ENCODE measurements at regions not wholly inside any gene's neighbourhood (a gene's known extent, or its start where the extent isn't known, plus 50 kb on each side); places are given as distances from the start of the nearest gene placed in this dataset.
"Not testable (repeated sequence)": the region's sequence is repeated elsewhere in the genome, so short reads cannot be mapped to it uniquely, and the experiment has no call there.

- DNase-seq (ENCODE audit: low spot score) = no peak
Measured at GRCh38 chr13:60214213-60215055, 50.7 kb upstream of the DIAPH3 start.

GRCh38 chr13:60220072-60220471 lies 56.3 kb upstream of the DIAPH3 start:
- no peak for DNase-seq (ENCODE audit: low spot score)

- DNase-seq (ENCODE audit: low spot score) = no peak
Measured at GRCh38 chr13:60221581-60221980, 57.9 kb upstream of the DIAPH3 start.

- DNase-seq (ENCODE audit: low spot score) = peak; percentile 32
Measured at GRCh38 chr13:60226507-60226906, 62.8 kb upstream of the DIAPH3 start.

- no peak for DNase-seq (ENCODE audit: low spot score)
Measured at GRCh38 chr13:60227158-60227557, 63.4 kb upstream of the DIAPH3 start.

GRCh38 chr13:60229708-60230272 lies 66.1 kb upstream of the DIAPH3 start:
- DNase-seq (ENCODE audit: low spot score) = no peak

- DNase-seq (ENCODE audit: low spot score) = no peak
Measured at GRCh38 chr13:60230593-60230992, 66.9 kb upstream of the DIAPH3 start.

- no peak for DNase-seq (ENCODE audit: low spot score)
Measured at GRCh38 chr13:60242043-60242595, 78.4 kb upstream of the DIAPH3 start.

GRCh38 chr13:60244381-60244780 lies 80.7 kb upstream of the DIAPH3 start:
- DNase-seq (ENCODE audit: low spot score) = no peak

GRCh38 chr13:60251419-60251818 lies 87.7 kb upstream of the DIAPH3 start:
- not testable (repeated sequence) for DNase-seq (ENCODE audit: low spot score)

- no peak for DNase-seq (ENCODE audit: low spot score)
Measured at GRCh38 chr13:60258349-60258748, 94.6 kb upstream of the DIAPH3 start.

- DNase-seq (ENCODE audit: low spot score) = peak; percentile 22
Measured at GRCh38 chr13:60260440-60260839, 96.7 kb upstream of the DIAPH3 start.

- DNase-seq (ENCODE audit: low spot score) = peak; percentile 62
Measured at GRCh38 chr13:60261432-60262351, 98.0 kb upstream of the DIAPH3 start.

GRCh38 chr13:60265566-60265965 lies 101.8 kb upstream of the DIAPH3 start:
- DNase-seq (ENCODE audit: low spot score) = no peak

- DNase-seq (ENCODE audit: low spot score) = peak; percentile 52
Measured at GRCh38 chr13:60267498-60268202, 103.9 kb upstream of the DIAPH3 start.

GRCh38 chr13:60268203-60268555 lies 104.5 kb upstream of the DIAPH3 start:
- DNase-seq (ENCODE audit: low spot score) = no peak

GRCh38 chr13:60273971-60274527 lies 110.3 kb upstream of the DIAPH3 start:
- no peak for DNase-seq (ENCODE audit: low spot score)

- DNase-seq (ENCODE audit: low spot score) = no peak
Measured at GRCh38 chr13:60274655-60275054, 110.9 kb upstream of the DIAPH3 start.

GRCh38 chr13:60275208-60275607 lies 111.5 kb upstream of the DIAPH3 start:
- no peak for DNase-seq (ENCODE audit: low spot score)

GRCh38 chr13:60280524-60280923 lies 116.5 kb upstream of the TDRD3 start:
- DNase-seq (ENCODE audit: low spot score) = not testable (repeated sequence)

- no peak for DNase-seq (ENCODE audit: low spot score)
Measured at GRCh38 chr13:60282186-60282585, 114.8 kb upstream of the TDRD3 start.
